ENCODE measurements at regions not wholly inside any gene's neighbourhood (a gene's known extent, or its start where the extent isn't known, plus 50 kb on each side); places are given as distances from the start of the nearest gene placed in this dataset.

GRCh38 chr9:25861421-25861820 is 183.2 kb upstream of the TUSC1 start:
- TF ChIP-seq CTCF (tag by site-specific recombination; IDR thresholded peaks at IDR 0.05) = no peak
- TF ChIP-seq ZNF423 (tag by site-specific recombination; IDR thresholded peaks at IDR 0.05) = no peak
- no peak for TF ChIP-seq ZNF704 (tag by site-specific recombination; IDR thresholded peaks at IDR 0.05)
- TF ChIP-seq BCL11B (tag by site-specific recombination; IDR thresholded peaks at IDR 0.05; ENCODE audit: low read depth) = no peak
- no peak for TF ChIP-seq TCF7L2 (IDR thresholded peaks at IDR 0.05; ENCODE audit: borderline replicate concordance, low read depth, low read length)
- no peak for TF ChIP-seq ZNF302 (tag by site-specific recombination; IDR thresholded peaks at IDR 0.05; ENCODE audit: low read depth)
- TF ChIP-seq BCL11A (tag by site-specific recombination; IDR thresholded peaks at IDR 0.05; ENCODE audit: low read depth) = no peak
- no peak for TF ChIP-seq ZNF155 (tag by site-specific recombination; IDR thresholded peaks at IDR 0.05)
- TF ChIP-seq ZBTB11 (tag by site-specific recombination; conservative IDR thresholded peaks at IDR 0.05; ENCODE audit: low read depth) = no peak
- no peak for TF ChIP-seq ZFP37 (tag by site-specific recombination; IDR thresholded peaks at IDR 0.05)
- TF ChIP-seq ZBTB1 (tag by site-specific recombination; IDR thresholded peaks at IDR 0.05) = no peak
- no peak for TF ChIP-seq ZBTB26 (tag by site-specific recombination; optimal IDR thresholded peaks at IDR 0.05)
- TF ChIP-seq FEZF1 (tag by site-specific recombination; IDR thresholded peaks at IDR 0.05) = no peak
- no peak for TF ChIP-seq ZSCAN5A (tag by site-specific recombination; IDR thresholded peaks at IDR 0.05)

Data from HEK293 (cell line).